OCI-LY3 (cell line): ENCODE measurements at regions not wholly inside any gene's neighbourhood (a gene's known extent, or its start where the extent isn't known, plus 50 kb on each side); places are given as distances from the start of the nearest gene placed in this dataset.

Experiments
- H2AFZ ChIP-seq: fragments of 200-600, 300-600 bp; shearing (Covaris generic); 2 replicates; pipeline ENCODE4 v1.6.0; 2014; ENCODE audit warnings: antibody characterized with exemption, low read depth, low read length
- H3K27ac ChIP-seq: fragments of 200-600, 300-600 bp; sonication (generic); 2 replicates; pipeline ENCODE4 v1.5.1; 2014; ENCODE audit warnings: mild to moderate bottlenecking, low read length, moderate library complexity, mixed read lengths
- H3K27me3 ChIP-seq: fragments of 200-600, 300-600 bp; sonication (generic); 2 replicates; pipeline ENCODE4 v1.6.1; 2014; ENCODE audit warnings: low read depth, low read length, mixed read lengths
- H3K36me3 ChIP-seq: fragments of 200-600, 300-600 bp; sonication (generic); replicated peaks from 2 replicates; pipeline ENCODE3; 2014; ENCODE audit warnings: low read depth, low read length, mixed read lengths
- H3K4me1 ChIP-seq: fragments of 300-600, 200-600 bp; sonication (generic); 2 replicates; pipeline ENCODE4 v1.6.1; 2014; ENCODE audit warnings: low read length, mixed read lengths
- H3K4me2 ChIP-seq: fragments of 200-600, 300-600 bp; sonication (generic); 2 replicates; pipeline ENCODE4 v1.6.1; 2014; ENCODE audit warnings: low read length, mixed read lengths
- H3K4me3 ChIP-seq: fragments of 300-600, 200-600 bp; sonication (generic); 2 replicates; pipeline ENCODE4 v1.5.1; 2014; ENCODE audit warnings: antibody characterized with exemption, mild to moderate bottlenecking, low read length, moderate library complexity
- H3K79me2 ChIP-seq: fragments of 300-600, 200-600 bp; shearing (Covaris generic); 2 replicates; pipeline ENCODE4 v1.6.1; 2014; ENCODE audit warnings: mild to moderate bottlenecking, low read length, mixed read lengths
- H3K9ac ChIP-seq: fragments of 300-600, 200-600 bp; shearing (Covaris generic); 2 replicates; pipeline ENCODE4 v1.6.0; 2014; ENCODE audit warnings: mild to moderate bottlenecking, low read length, moderate library complexity
- H3K9me3 ChIP-seq: fragments of 200-600, 300-600 bp; shearing (Covaris generic); 2 replicates; pipeline ENCODE4 v1.6.1; 2014; ENCODE audit warnings: low read length, mixed read lengths; ENCODE audit not compliant: insufficient read depth
- H4K20me1 ChIP-seq: fragments of 200-600, 300-600 bp; sonication (generic); 2 replicates; pipeline ENCODE4 v1.6.1; 2016; ENCODE audit warnings: low read length, mixed read lengths; ENCODE audit not compliant: insufficient read depth
- CTCF ChIP-seq: fragments of 200-600, 300-600 bp; sonication (generic); IDR thresholded peaks from 2 replicates; pipeline ENCODE4 v1.5.1; 2014; ENCODE audit warnings: antibody characterized with exemption, low read length, low read depth
- EZH2phosphoT487 ChIP-seq: fragments of 200-600 bp; shearing (Covaris generic); IDR thresholded peaks from 2 replicates; pipeline ENCODE4 v1.6.1; 2018; ENCODE audit warnings: antibody characterized with exemption, mixed run types, low read depth

DNA sequence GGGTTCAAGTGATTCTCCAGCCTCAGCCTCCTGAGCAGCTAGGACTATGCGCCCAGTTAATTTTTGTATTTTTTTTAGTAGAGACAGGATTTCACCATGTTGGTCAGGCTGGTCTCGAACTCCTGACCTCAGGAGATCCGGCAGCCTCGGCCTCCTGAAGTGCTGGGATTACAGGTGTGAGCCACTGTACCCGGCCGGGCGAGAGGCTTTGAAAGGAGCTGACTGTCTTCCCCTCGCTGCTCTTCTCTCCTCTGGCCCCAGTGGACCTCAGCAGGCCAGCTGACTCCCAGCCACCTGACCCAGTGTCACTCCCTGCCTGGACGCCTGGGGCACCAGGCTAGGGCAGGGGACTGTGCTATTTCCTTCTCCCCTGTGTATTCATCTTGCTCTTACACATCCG, 89.5 kb upstream of the ANKRD55 start:
- H4K20me1 ChIP-seq: no peaks in the 10 kb centered on the region
- H3K9me3 ChIP-seq: no peaks in the 10 kb centered on the region
- H3K4me1 ChIP-seq: peaks cover 14% of the 10 kb centered on the region
- no peaks in the 10 kb centered on the region for H3K36me3 ChIP-seq
- H3K79me2 ChIP-seq: no peaks in the 10 kb centered on the region
- no peak overlapping the region for H3K27ac ChIP-seq
- no peak overlapping the region for H2AFZ ChIP-seq
- TF ChIP-seq CTCF: no peak
- no peak for TF ChIP-seq EZH2phosphoT487
- no peak overlapping the region for H3K9ac ChIP-seq
- no peak overlapping the region for H3K4me2 ChIP-seq
- no peak overlapping the region for H3K4me3 ChIP-seq
- H3K27me3 ChIP-seq: no peaks in the 10 kb centered on the region

- Histone ChIP-seq H3K4me3 (no peak overlapping the region), H3K27me3 (no peaks in the 10 kb centered on the region), H4K20me1 (no peaks in the 10 kb centered on the region), H3K9ac (no peak overlapping the region), H3K79me2 (no peaks in the 10 kb centered on the region), H3K9me3 (no peaks in the 10 kb centered on the region), H3K4me1 (peaks cover 15% of the 10 kb centered on the region), H2AFZ (no peak overlapping the region), H3K27ac (no peak overlapping the region), H3K36me3 (no peaks in the 10 kb centered on the region), H3K4me2 (no peak overlapping the region)
- no peak for TF ChIP-seq CTCF
- no peak for TF ChIP-seq EZH2phosphoT487
These were observed 88.2 kb upstream of the ANKRD55 start for GRCh38 chr5:56321236-56321881.

DNA sequence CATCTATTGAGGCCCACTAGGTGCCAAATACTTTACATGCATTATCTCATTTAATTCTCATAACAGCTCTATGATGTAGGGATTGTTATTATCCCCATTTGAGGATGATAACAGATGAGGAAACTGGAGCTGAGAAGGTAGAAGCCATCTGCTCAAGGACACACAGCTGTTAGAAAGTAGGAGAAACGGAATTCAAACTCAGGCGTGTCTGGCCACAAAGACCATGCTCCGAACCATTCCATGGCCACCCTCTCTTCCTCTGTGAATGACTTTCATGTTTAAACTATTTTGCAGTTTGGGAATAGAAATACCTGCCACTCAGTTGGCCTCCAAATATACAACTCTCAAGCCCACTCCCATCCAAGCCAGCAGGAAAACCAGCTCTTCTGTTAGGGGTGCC, 87.6 kb upstream of the ANKRD55 start:
- Histone ChIP-seq H3K4me1 (peaks cover 15% of the 10 kb centered on the region), H3K79me2 (no peaks in the 10 kb centered on the region), H4K20me1 (no peaks in the 10 kb centered on the region), H3K4me2 (no peak overlapping the region), H3K9me3 (no peaks in the 10 kb centered on the region), H3K27me3 (no peaks in the 10 kb centered on the region), H2AFZ (no peak overlapping the region), H3K4me3 (no peak overlapping the region), H3K36me3 (no peaks in the 10 kb centered on the region), H3K27ac (no peak overlapping the region), H3K9ac (no peak overlapping the region)
- TF ChIP-seq CTCF: no peak
- TF ChIP-seq EZH2phosphoT487: no peak

DNA sequence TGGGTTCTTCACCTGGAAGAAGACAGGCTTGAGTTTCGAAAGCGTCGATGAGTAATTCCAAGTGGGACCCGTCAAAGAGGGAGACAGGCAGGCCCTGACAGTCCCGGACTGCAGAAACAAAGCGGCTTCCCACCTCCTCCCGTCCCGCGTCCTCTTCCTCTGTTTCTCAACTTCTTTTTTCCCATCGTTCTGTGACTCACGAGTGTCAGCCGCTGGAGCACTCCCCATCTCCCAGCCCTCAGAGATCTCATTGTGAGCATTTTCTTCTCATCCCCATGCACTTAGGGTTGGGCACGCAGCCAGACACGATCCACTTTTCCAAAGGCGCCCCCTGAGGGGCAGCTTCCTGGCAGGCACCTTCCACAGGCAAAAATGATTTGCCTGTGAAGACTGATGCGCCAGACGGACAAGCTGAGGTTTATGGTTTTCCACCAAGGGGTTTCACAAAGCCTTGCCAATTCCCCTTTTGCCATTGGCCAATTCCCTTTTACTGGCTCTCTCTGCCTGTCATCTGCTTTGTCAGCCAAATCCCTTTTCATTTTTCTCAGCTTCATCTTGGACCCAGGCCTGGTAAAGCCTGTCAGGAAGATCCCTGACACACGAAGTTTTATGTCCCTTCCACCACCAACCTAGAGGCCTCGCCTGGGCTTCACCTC, 86.5 kb upstream of the ANKRD55 start:
- Histone ChIP-seq H3K9ac (no peak overlapping the region), H3K4me3 (no peak overlapping the region), H3K79me2 (no peaks in the 10 kb centered on the region), H3K36me3 (no peaks in the 10 kb centered on the region), H3K9me3 (no peaks in the 10 kb centered on the region), H4K20me1 (no peaks in the 10 kb centered on the region), H3K27me3 (no peaks in the 10 kb centered on the region), H3K4me2 (no peak overlapping the region), H3K27ac (no peak overlapping the region), H3K4me1 (peaks cover 15% of the 10 kb centered on the region), H2AFZ (no peak overlapping the region)
- TF ChIP-seq CTCF (no peak), EZH2phosphoT487 (no peak)
